ENCODE measurements at regions not wholly inside any gene's neighbourhood (a gene's known extent, or its start where the extent isn't known, plus 50 kb on each side); places are given as distances from the start of the nearest gene placed in this dataset.

DNA sequence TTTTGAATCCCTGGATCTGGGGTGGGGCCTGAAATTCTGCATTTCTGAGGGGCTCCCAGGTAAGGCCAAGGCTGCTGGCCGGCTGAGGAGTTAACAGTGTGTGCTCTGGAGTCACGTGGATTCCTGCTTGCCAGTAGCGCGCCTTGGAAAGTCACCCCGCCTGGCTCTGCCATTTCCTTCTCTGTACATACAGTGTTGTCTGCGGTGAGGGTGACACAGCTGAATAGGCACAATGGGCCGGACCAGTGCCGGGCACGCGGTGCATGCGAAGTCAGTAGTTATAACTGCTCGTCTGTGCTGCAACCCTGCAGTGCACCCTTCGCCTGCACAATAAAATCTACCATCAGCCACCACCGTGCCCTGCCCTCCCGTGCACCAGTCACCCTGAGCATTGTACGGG lies 68.0 kb upstream of the EEPD1 start:
- no peak for TF ChIP-seq YY1 (IDR thresholded peaks at IDR 0.05; ENCODE audit: insufficient read depth, insufficient read length)
- TF ChIP-seq SUZ12 (IDR thresholded peaks at IDR 0.05; ENCODE audit: extremely low read depth, insufficient read depth, insufficient read length), result no peak
- no peak for TF ChIP-seq ZNF274 (IDR thresholded peaks at IDR 0.05; ENCODE audit: low read depth, low read length)
